NCI-H146 treated with DMSO at 0.1 percent for 48 hours (cell line): ENCODE measurements at regions not wholly inside any gene's neighbourhood (a gene's known extent, or its start where the extent isn't known, plus 50 kb on each side); places are given as distances from the start of the nearest gene placed in this dataset.
"Not testable (repeated sequence)": the region's sequence is repeated elsewhere in the genome, so short reads cannot be mapped to it uniquely, and the experiment has no call there.

Source experiments
- DNase-seq: peaks from one replicate; lab custom pipeline; 2025; ENCODE audit not compliant: unreplicated experiment; lab: John Stamatoyannopoulos, UW

- DNase-seq = no peak
These were observed 96.3 kb upstream of the THUMPD2 start for GRCh38 chr2:39875182-39875913.

GRCh38 chr2:39874236-39874635 lies 95.2 kb upstream of the THUMPD2 start:
- no peak for DNase-seq

GRCh38 chr2:39873586-39873985 lies 94.5 kb upstream of the THUMPD2 start:
- DNase-seq = no peak

GRCh38 chr2:39872748-39873147 lies 93.7 kb upstream of the THUMPD2 start:
- no peak for DNase-seq

- no peak for DNase-seq
These were observed 92.3 kb upstream of the THUMPD2 start for GRCh38 chr2:39871291-39871761.

- DNase-seq = no peak
These were observed 91.8 kb upstream of the THUMPD2 start for GRCh38 chr2:39870871-39871270.

- no peak for DNase-seq
These were observed 88.2 kb upstream of the THUMPD2 start for GRCh38 chr2:39867268-39867667.

- DNase-seq = peak; percentile 35
These were observed 86.7 kb upstream of the THUMPD2 start for GRCh38 chr2:39865751-39866150.

GRCh38 chr2:39863672-39864071 lies 84.6 kb upstream of the THUMPD2 start:
- not testable (repeated sequence) for DNase-seq

- DNase-seq = no peak
These were observed 81.5 kb upstream of the THUMPD2 start for GRCh38 chr2:39860538-39860937.

GRCh38 chr2:39858677-39859076 lies 79.6 kb upstream of the THUMPD2 start:
- DNase-seq = no peak

GRCh38 chr2:39855856-39856255 lies 76.8 kb upstream of the THUMPD2 start:
- peak; percentile 64 for DNase-seq

- no peak for DNase-seq
These were observed 75.7 kb upstream of the THUMPD2 start for GRCh38 chr2:39854771-39855170.

- no peak for DNase-seq
These were observed 73.8 kb upstream of the THUMPD2 start for GRCh38 chr2:39852831-39853230.

GRCh38 chr2:39851651-39852110 lies 72.6 kb upstream of the THUMPD2 start:
- peak; percentile 48 for DNase-seq

- peak; percentile 24 for DNase-seq
These were observed 72.2 kb upstream of the THUMPD2 start for GRCh38 chr2:39851251-39851650.

GRCh38 chr2:39849982-39850526 lies 71.0 kb upstream of the THUMPD2 start:
- DNase-seq = peak; percentile 78

GRCh38 chr2:39849064-39849463 lies 70.0 kb upstream of the THUMPD2 start:
- no peak for DNase-seq

GRCh38 chr2:39845460-39846146 lies 66.5 kb upstream of the THUMPD2 start:
- DNase-seq = no peak

GRCh38 chr2:39839261-39839848 lies 60.3 kb upstream of the THUMPD2 start:
- DNase-seq = no peak

- DNase-seq = no peak
These were observed 59.5 kb upstream of the THUMPD2 start for GRCh38 chr2:39838589-39838988.
